Body of pancreas (tissue), 4 donors: ENCODE measurements at regions not wholly inside any gene's neighbourhood (a gene's known extent, or its start where the extent isn't known, plus 50 kb on each side); places are given as distances from the start of the nearest gene placed in this dataset.

ENCODE experiments used
- POLR2A ChIP-seq, 3 donors: fragments of 450-650 bp; IDR thresholded peaks; one replicate each; pipeline ENCODE4 v1.6.1; 2016; ENCODE audit warnings: antibody characterized with exemption in 3 of 3, mild to moderate bottlenecking in 2 of 3
- TF ChIP-seq, protein P1 (sequence below), 7 experiments: fragments of 450-650 bp in 4 of 7; fragments of 200-600 bp in 3 of 7; sonication (generic) in 3 of 7; IDR thresholded peaks; one replicate each; pipeline ENCODE4 v1.5.1; 2016 to 2019; ENCODE audit warnings: antibody characterized with exemption in 7 of 7

DNA sequence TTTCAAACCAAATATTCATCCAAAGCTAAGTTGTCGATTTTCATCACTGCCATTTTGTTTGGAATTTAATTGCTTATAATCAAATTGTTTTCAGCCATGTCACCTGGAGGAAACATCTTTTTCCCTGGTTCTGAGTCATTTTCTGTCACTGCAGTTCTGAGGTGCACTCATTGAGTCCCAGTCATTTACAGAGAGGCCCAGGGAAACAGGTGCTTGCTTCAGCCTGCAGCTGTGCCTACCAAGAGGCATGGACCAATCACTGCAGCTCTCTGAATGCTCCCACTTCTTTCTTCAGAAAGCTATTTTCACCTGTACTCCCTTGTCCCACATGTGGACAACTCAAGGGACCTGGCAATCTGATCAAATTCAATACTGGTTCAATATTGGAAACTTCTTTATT is 308.1 kb downstream of the COG6 start:
- no peak for TF ChIP-seq POLR2A (IDR thresholded peaks at IDR 0.05)
- TF ChIP-seq, protein P1, sequence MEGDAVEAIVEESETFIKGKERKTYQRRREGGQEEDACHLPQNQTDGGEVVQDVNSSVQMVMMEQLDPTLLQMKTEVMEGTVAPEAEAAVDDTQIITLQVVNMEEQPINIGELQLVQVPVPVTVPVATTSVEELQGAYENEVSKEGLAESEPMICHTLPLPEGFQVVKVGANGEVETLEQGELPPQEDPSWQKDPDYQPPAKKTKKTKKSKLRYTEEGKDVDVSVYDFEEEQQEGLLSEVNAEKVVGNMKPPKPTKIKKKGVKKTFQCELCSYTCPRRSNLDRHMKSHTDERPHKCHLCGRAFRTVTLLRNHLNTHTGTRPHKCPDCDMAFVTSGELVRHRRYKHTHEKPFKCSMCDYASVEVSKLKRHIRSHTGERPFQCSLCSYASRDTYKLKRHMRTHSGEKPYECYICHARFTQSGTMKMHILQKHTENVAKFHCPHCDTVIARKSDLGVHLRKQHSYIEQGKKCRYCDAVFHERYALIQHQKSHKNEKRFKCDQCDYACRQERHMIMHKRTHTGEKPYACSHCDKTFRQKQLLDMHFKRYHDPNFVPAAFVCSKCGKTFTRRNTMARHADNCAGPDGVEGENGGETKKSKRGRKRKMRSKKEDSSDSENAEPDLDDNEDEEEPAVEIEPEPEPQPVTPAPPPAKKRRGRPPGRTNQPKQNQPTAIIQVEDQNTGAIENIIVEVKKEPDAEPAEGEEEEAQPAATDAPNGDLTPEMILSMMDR (IDR thresholded peaks at IDR 0.05), result no peak
